ENCODE measurements at regions not wholly inside any gene's neighbourhood (a gene's known extent, or its start where the extent isn't known, plus 50 kb on each side); places are given as distances from the start of the nearest gene placed in this dataset.
"Not testable (repeated sequence)": the region's sequence is repeated elsewhere in the genome, so short reads cannot be mapped to it uniquely, and the experiment has no call there.

DNA sequence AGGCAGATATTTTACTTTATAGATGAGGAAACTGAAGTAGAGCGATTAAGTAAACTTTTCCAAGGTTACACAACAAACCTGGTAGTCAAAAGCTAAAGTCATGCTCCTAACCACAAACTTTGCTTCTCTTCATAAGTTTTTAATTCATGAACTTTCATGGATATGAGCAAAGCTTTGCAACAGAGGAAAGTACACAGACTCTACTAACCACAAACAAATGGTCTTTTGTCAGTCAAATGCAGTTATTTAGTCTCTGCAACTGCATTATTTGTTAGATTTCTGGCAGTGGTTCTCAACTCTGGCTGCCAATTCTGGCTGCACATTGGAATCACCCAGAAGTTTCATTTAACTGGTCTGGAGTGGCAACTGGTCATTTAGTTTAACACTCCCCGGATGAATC lies 140.6 kb upstream of the TMEM168 start:
- DNase-seq = no peak

DNA sequence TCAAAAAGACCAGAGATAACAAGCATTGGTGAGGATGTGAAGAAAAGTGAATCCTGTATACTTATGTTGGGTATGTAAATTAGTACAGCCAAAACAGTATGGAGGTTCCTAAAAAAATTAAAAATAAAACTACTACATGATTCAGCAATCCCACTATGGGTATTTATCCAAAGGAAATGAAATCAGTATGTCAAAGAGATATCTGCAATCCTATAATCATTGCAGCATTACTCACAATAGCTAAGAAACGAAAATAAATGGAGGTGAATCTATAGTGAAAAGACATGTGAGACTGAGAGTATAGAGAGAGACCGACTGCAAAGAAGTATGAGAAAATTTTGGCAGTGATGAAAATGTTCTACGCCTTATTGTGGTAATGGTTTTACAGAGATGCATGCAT lies 139.2 kb upstream of the TMEM168 start:
- no peak for DNase-seq

DNA sequence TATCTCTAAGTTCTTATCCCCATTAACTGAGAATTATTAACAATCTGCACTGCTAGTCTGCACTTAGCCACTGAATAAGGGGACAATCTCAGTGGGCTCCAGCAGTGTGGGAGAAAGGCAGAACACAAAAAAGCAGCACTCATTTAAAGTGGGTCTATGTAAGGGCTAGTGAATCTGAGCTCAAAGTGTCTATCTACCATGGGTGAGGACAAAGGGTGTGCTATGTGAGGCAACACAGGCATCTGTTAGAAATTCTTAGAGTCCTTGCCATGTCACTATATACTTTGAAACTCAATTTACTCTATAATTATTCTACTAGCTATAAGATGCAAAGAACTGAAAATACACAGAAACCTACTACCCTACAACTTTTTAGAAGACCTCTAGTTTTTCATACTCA lies 135.8 kb upstream of the TMEM168 start:
- DNase-seq = no peak

DNA sequence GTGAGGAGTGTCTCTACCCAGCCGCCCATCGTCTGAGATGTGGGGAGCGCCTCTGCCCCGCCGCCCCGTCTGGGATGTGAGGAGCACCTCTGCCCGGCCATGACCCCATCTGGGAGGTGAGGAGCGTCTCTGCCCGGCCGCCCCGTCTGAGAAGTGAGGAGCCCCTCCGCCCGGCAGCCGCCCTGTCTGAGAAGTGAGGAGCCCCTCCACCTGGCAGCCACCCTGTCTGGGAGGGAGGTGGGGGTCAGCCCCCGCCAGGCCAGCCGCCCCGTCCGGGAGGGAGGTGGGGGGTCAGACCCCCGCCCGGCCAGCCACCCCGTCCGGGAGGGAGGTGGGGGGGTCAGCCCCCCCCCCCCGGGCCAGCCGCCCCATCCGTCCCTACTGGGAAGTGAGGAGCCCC lies 132.4 kb upstream of the TMEM168 start:
- not testable (repeated sequence) for DNase-seq

DNA sequence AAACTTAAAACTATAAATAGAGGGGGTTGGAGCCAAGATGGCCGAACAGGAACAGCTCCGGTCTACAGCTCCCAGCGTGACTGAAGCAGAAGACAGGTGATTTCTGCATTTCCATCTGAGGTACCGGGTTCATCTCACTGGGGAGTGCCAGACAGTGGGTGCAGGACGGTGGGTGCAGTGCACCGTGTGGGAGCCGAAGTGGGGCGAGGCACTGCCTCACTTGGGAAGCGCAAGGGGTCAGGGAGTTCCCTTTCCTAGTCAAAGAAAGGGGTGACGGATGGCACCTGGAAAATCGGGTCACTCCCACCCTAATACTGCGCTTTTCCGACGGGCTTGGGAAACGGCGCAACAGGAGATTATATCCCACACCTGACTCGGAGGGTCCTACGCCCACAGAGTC lies 126.2 kb upstream of the TMEM168 start:
- DNase-seq = not testable (repeated sequence)

DNA sequence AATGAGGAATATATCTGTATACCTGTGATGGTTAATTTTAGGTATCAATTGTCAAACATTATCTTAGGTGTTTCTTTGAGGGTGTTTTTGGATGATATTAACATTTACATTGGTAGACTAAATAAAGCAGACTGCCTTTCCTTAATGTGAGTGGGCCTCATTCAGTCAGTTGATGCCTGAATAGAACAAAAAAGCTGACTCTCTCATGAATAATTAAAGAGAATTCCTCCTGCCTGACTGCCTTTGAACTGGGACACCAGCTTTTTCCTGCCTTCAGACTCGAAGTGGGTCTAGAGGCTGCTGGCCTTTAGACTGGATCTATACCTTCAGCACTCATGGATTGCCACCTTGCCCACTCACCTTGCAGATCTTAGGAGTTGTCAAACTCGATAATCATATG lies 117.9 kb upstream of the TMEM168 start:
- no peak for DNase-seq

DNA sequence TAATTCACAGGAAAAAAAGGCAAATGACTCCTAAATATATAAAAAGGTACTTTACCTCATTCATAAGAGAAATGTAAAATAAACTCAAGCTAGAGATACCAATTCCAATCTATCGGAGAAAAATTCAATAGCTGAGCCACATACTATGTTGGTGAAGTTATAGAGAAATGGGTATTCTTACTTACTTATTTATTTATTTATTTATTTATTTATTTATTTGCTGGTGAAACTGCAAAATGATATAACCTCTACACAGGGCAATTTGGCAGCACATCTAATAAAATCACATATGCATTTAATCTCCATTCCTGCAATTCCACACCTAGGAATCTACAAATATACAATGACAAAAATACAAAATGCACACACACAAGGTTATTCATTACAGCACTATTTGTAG lies 117.5 kb upstream of the TMEM168 start:
- no peak for DNase-seq

DNA sequence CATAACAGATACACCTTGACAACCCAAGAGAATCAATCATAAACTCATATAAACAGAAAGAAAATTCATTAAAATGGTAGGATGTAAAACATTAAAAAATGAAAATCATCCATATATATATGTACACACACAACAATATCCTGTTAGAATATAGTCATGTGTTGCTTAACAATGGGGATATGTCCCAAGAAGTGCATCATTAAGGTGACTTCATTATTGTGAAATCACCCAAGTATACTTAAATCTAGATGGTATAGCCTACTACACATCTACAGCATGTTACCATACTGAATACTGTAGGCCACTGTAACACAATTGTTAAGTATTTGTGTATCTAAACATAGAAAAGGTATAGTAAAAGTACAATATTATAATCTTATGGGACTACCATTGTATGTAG lies 115.8 kb upstream of the TMEM168 start:
- no peak for DNase-seq

DNA sequence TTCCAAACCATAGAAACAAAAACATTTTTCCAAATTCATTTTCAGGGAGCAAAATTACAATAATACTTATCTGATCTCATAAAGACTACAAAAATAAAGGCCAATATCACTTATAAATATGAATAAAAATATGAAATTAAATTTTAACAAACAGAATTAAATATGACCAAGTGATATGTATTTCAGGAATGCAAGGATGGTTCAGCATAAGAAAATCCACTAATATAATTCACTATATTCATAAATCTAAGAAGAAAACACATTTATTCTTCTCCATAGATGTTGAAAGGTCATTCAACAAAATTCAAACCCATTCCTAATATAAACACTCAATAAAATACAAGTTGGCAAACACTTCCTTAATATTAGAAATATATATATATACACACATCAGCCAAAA lies 115.2 kb upstream of the TMEM168 start:
- no peak for DNase-seq

DNA sequence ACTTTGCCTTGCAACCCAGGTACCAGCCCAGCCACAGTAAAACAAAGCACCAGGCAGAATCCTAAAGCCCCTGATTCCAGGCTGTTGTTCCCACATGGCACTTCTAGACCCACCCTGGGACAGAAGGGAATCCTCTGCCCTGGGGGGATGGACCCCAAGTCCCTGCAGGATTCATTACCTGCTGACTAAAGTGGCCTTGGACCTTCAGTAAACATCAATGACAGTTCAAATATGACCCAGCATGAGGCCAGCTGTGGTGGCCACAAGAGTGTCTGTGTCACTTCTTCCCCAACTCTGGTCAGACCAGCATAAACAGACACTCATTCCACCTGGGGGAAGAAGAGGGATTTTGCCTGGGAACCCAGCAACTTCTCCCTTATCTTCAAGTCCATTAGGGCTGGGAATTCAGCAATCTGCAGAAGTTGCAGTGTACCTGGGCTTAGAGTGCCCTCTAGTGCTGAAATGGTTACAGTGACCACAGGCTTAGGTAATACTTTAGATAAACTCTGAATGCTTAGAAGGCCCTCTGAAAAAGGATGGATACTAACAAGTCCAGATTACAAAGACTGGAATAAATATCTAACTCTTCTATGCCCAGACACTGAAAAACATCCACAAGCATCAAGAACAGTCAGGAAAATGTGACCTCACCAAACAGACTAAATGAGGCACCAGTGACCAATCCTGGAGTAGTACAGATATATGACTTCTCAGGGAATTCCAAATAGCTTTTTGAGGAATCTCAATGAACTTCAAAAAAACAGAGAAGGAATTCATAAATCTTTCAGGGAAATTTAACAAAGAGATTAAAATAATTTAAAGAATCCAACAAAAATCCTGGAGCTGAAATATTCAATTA lies 108.5 kb upstream of the TMEM168 start:
- DNase-seq = no peak

DNA sequence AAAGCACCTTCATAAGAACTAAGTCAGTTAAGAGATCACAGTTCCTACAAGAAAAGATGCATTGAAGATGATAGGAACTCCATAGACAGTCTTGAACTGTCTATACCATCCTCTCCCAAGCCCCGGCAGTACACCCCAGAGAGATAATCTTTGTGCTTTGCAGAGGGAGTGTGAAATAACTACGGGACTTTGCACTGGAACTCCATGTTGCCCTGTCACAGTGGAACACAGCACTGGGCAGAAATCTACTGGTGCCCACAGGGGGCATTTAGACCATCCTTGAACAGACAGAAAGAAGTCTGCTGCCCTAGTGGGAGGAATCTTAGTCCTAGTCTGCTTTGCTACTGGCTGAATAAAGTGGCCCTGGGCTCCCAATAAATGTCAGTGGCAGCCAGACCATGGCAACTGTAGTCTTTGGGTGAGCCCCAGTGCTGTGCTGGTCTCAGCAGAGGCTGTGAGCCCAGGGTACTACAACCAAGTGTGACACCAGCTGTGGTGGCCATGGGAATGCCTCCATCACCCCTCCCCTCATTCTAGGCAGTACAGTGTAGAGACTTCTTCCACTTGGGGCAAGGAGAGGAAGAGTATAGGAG lies 107.7 kb upstream of the TMEM168 start:
- no peak for DNase-seq

DNA sequence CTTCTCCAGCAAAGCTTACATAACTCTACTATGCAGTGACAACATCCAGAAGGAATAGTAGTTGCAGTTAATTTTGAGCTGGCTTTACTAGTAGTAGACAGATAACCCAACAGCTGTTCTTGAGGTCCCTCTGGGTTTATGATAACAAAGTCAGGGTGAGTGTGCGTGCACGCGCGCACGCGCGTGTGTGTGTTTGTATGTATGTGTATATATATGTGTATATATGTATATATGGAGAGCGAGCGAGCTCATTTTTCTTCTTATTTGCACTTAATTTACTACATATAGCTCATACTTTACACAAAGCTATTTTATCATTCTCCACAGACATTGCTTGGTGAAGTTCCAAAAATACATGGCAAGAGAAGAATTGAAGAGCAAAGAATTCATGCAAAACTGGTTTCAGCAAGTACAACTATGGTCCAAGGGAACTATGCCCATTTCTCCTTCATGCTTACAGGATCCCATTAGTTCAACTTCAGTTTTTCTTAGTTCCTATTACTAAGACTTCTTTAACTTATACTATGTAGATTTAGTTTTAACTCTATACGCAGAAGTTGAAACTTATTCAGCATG lies 105.9 kb upstream of the TMEM168 start:
- no peak for DNase-seq

DNA sequence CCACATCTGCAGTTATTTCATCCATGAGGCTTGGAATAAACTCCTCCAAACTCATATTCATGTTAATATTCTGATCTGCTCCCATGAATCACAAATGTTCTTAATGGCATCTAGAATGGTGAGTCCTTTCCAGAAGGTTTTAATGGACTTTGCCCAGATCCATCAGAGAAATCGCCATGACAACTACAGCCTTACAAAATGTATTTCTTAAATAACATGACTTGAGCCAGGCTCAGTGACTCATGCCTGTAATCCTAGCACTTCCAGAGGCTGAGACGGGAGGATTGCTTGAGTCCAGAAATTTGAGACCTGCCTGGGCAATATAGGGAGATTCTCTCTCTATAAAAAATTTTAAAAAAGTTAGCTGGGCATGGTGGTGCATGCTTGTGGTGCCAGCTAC lies 102.1 kb upstream of the TMEM168 start:
- DNase-seq = no peak

DNA sequence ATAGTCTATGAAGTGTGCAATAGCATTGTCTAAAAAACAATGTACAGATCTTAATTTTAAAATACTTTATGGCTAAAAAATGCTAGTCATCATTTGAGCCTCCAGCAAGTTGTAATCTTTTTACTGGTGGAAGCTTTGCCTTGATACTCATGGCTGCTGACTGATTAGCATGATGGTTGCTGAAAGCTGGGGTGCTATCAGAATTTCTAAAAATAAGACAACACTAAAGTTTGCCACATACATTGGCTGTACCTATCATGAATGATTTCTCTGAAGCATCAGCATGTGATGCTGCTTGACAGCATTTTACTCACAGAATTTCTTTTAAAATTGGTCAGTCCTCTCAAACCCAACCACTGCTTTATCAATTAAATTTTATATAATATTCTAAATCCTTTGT lies 101.5 kb upstream of the TMEM168 start:
- no peak for DNase-seq

DNA sequence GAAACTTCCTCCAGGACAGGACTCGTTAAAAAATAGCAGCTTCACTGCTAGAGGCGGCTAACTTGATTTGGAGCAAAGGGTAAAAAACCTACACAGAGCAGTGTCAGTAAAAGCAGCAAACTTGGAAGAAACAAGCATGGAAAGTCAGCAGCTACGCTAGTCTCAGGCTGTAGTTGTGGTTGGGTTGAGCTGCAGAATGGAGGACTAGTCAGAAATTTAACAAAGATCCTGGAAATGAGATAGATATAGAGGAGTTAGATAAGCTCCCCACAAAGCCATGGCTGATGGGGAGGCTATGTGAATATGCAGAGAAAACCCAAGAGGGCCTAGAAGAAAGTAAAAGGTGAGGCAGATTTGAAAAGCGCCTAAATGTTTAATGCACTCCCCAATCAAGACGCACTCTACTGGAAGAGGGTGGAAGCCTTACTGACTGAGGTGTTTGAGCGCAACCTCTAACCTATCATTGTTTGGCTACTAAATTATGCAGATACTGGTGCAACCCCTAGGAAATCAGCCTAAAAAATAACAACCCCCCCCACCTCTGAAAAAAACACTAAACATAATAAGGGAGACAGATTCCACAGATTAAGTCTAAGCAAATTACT lies 99.7 kb upstream of the TMEM168 start:
- no peak for DNase-seq

DNA sequence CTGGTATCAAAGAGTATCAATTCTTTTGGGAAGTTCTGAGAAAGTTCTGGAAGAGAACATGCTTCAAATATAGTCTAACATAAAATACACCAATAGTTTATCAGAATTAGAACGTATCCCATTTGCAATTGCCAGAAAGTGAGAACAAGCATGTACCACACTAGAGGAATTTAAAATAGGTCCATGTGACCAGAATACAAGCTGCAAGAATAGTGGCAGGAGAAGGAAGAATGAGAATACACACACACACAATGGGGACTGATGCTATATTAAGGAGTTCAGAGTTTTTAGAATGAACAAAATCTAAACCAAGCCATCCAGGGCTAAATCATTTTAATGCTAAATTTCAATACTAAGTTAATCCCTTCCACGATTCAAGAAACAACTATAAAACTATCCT lies 99.1 kb upstream of the TMEM168 start:
- no peak for DNase-seq

DNA sequence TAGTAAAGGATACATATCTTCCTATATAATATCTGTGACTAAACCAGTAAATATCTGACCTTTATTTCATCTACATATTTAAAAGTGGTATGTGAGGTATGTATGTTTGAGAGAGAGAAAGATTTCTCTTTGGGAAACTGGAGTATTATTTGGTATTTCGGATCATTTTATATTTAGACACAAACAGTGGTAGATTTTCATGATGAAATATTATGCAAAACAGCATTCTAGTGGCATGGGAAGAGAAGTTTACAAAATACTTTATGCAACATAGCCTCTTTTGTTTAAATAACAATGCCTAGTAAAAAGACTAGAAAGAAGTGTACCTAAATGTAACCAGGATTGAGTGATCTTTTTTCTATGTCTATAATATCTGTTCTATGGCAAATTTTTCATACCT lies 98.6 kb upstream of the TMEM168 start:
- no peak for DNase-seq

DNA sequence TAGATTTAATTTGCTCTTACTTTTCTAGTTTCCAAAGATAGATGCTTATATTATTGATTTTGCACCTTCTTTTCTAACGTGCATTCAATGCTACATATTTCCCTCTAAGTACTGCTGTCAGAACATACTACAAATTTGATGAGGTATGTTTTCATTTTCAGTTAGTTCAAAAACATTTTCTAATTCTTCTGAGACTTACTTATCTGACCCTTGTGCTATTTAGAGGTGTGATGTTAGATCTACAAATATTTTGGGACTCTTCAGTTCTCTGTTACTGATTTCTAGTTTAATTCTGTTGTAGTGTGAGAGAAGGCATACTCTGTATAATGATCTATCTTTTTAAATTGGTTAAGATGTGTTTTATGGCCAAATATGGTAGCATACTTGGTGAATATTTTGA lies 97.8 kb upstream of the TMEM168 start:
- no peak for DNase-seq

DNA sequence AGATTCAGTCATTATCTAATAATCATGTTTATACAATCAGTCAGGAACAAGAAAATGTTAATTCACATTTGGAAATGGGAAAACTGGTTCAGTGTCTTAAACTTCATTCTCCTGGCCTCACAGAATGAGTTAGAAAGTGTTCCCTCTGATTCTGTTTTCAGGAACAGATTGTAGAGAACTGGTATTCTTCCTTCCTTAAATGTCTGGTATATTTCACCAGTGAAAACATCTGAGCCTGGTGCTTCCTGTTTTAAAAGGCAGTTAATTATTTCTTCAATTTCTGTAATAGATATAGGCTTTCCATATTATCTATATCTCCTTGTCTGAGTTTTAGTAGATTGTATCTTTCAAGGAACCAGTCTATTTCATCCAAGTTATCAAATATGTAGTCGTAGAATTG lies 97.1 kb upstream of the TMEM168 start:
- DNase-seq = no peak

DNA sequence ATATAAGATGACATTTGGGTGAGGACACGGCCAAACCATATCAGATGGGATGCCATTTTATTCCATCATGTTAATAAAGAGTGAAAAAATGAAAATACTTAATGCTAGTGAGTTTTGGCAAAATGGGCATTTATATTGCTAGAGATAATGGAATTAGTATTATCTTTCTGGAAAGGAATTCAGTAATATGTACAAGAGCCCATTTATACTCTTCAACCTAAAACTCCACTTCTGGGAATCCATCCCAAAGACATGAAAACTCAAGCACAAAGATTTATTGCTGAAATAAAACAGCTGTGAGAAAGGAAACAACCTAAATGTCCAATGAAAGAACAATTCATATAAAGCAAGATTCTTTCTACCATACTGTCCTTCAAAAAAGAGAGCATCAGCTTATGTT lies 96.0 kb upstream of the TMEM168 start:
- no peak for DNase-seq

DNA sequence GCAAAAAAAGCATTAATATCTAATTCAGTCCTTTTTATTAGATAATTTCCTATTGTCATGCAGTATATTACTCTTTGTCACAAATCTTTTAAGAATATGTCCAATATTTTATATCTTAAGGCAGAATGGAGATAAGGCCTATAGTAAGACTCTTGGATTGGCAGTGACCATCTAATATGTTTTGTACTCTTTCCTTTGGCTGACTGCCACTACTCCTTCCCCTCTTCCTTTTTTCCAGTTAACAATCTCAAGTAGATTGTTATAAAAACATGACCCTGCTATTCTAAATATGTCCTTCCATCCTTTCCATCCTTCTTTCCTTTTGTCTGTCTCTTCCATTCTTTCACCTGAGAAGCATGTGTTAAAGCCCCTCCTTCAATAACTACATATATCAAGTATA lies 92.8 kb upstream of the TMEM168 start:
- no peak for DNase-seq

DNA sequence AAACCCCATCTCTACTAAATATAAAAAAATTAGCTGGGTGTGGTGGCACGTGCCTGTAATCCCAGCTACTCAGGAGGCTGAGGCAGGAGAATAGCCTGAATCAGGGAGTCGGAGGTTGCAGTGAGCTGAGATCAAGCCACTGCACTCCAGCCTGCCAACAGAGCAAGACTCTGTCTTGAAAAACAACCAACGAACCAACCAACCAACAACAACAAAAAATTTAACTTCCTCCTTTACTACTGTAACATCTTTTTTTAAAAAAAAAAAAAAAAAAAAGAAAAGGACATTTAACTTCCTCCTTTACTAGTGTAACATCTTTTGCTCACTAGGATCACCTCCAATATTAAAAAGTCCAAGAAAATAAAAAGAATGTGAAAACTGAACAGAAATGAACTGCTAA lies 92.3 kb upstream of the TMEM168 start:
- DNase-seq = no peak

DNA sequence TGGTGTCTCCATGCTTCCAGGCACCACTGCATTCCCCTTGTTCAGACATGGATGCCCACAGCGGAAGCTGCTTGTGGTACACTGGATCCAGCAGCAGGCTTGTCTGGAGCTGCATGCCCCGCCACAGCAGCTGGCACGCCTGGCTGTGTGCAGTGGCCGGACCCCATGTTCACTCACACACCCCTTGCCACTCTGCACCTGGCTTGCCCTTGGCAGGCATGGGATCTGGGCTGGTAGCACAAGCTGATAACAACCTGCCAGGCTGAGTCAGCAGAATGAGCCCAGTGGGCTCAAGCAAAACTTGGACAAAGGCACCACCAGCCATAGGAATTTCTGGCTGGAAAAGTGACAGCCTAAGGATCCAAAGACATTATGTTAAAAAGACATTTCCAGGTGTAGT lies 91.8 kb upstream of the TMEM168 start:
- DNase-seq = no peak

DNA sequence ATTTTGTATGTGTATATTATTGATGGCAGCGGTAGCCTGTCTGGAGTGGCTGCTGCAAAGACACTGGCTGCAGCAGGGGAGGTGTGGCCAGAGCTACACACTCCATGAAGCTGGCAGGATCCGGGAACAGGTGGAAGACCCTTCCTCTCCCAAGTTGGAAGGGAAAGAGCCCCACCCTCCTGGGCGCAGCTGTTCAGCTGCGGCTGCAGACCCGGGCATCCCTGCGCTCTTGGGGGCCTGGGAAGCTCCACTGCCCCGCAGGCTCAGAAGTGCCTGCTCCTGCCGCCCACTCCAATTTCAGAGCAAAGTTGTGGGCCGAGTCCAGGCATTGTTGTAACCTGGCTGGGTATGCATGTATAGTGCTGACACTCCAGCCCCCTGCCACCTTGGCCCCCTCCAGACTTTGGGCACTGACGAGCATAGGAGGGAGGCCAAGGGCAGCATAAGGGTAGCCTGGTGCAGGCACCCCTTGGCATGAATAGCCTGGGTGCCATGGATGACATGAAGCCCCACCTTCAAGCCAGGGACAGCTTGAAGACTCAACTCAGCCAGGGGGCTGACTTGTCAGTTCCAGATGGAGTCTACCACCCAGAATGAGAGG lies 90.7 kb upstream of the TMEM168 start:
- no peak for DNase-seq
